SIG-M5 treated with dmso at 0.1 percent for 504 hours (cell line): ENCODE measurements at regions not wholly inside any gene's neighbourhood (a gene's known extent, or its start where the extent isn't known, plus 50 kb on each side); places are given as distances from the start of the nearest gene placed in this dataset.
A peak's percentile ranks its signal among the peaks of the same experiment; 100 is the strongest.

Source experiments
- DNase-seq: peaks from one replicate; lab custom pipeline; 2025; ENCODE audit not compliant: unreplicated experiment; lab: John Stamatoyannopoulos, UW

- DNase-seq: no peak
These were observed 748.2 kb upstream of the ACVR2A start for GRCh38 chr2:147096671-147097070.

- no peak for DNase-seq
These were observed 749.5 kb upstream of the ACVR2A start for GRCh38 chr2:147095376-147095775.

DNA sequence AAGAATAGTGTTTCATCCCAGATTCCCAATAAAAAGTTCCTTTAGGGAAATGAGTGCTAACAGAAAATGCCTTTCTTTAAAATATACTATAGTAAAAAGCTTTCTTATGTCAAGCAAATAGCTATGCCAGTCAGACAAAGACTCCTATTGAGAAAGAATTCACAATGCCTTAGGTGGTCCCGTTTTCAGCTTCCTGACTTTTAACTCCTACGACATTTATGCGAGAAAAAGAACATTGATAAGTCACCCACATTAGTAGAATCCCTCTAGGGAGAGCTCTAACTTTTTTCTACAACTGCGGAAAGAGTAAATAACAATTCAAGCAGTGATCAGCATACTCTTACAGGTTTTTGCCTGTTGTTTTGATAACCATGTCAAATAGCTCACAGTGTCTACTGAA lies 750.8 kb upstream of the ACVR2A start:
- no peak for DNase-seq

DNA sequence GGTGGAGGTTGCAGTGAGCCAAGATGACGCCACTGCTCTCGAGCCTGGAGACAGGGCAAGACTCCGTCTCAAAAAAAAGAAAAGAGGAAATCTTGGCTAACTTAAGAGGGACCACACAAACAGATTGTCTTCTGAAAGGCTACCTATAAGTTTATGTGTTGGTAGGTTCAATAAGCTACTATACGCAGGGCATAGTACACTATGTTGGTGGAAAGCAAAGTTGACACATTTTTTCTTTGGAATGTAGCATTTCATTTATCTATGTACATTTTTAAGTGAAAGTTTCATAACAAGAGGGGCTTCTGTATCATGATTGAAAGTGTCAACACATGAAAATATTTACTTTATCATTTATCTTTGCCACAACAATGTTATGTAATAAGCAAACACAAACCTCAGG lies 752.6 kb upstream of the ACVR2A start:
- DNase-seq: no peak

DNA sequence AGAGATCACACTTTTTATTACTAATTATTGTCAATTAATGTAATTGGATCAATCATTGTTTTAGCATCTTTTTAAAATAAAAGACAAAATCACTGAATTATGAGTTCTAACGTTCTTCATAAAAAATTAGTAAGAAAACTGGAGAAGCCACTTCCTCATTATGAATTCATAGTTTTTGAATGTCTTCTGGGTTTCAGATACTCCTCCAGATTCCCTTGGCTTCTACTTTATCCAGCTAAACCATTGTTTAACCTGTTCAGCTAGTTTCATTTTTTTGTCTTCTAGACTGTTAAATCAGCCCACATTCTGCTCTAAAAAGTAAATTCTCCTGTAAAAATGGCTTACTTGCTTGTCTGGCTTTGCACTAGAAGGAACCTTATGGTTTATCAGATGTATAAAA lies 753.4 kb upstream of the ACVR2A start:
- DNase-seq: no peak

DNA sequence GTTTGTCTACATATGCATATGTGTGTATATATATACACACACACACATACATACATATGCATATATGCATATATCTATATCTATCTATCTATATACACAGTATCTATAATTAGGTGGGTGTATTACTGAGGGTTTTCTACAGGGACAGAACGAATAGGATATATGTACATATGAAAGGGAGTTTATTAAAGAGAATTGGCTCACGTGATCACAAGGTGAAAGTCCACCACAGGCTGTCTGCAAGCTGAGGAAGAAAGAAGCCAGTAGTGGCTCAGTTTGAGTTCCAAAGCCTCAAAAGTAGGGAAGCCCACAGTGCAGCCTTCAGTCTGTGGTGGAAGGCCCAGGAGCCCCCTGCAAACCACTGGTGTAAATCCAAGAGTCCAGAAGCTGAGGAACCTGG lies 756.0 kb upstream of the ACVR2A start:
- no peak for DNase-seq

GRCh38 chr2:147086715-147087114 lies 758.1 kb upstream of the ACVR2A start:
- no peak for DNase-seq

- DNase-seq: no peak
These were observed 761.2 kb upstream of the ACVR2A start for GRCh38 chr2:147083664-147084063.

DNA sequence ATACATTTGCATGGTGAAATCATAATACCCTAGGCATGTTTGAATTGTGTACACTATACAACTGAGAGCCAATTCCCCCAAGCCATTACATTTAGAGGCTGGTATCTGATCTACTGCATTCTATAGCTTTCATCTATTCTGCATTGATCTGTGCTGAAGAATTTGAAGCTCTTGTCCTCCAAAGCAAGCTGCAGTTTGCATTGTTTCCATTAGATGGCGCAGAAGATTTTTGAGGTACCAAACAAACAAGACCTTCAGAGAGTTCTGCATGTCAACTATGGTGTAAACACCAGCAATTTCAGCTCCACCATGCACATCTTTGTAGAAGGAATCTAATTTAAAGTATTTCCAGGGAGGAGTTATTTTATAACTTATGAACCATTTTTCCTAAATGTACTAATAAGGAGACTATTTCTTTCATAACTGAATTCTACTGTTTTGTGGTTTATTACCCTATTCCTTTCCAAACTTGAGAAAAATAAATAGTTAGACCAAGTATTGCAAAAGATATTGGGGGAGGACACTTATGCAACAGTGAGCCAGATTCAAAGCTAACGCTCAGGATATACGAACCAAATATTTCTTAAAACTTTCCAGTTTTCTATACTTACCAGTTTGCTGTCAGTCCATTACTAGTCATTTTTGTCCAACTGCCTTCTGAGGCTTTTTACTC lies 761.8 kb upstream of the ACVR2A start:
- DNase-seq: peak; percentile 32

- DNase-seq: no peak
These were observed 763.0 kb upstream of the ACVR2A start for GRCh38 chr2:147081831-147082230.

DNA sequence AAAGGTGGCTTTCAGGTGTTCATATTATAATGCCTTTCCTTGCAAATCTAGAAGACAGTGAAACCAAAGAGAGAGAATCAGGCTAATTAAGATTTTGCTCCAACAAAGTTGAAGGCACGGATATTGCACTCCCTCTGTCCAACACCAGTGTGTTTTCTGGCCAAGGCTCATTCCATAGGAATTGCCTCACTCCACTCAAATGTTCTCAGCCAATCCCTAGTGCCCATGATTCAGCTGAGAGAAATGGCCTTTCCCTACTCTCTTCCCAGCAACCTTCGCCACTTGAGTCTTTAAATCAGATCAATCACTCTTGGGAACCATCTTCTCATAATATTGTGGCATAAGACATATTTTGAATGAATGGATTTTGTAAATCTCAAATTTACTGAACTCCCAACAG lies 768.2 kb upstream of the ACVR2A start:
- DNase-seq: no peak

DNA sequence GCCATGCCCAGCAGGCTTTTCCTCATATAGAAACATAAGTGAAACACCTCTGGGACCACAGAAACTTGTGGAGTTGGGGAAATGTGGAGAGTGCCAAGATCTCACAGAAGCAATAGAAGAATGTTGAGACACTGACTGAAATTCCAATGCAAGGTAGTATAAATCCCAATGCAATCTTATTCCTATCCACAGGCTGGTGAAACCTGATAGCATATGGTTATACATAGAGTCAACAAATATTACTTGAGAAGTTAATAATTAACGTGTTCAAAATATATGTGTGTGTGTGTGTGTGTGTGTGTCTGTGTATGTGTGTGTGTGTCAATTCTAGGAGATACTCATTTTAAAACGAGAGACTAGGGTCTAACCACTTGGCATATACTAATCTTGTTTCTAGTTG lies 776.8 kb upstream of the ACVR2A start:
- DNase-seq: no peak

DNA sequence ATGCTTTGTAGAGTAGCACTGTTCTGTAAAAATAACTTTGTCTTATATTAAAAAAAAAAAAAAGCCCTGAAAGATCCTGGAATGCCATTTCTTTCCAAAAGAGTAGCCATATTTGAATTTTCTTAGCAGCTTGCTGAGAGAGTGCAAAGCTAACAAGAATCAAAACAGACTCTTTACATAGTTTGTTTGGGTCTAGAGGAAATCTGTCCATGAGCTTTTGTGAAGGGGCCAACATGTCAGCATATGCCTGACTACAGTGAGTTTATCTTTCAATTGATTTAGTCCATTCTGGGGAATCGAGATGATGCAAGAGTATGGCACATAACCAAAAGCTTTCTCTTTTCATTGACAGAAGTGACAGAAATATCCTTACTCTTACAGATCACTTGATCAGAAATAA lies 777.7 kb upstream of the ACVR2A start:
- no peak for DNase-seq

DNA sequence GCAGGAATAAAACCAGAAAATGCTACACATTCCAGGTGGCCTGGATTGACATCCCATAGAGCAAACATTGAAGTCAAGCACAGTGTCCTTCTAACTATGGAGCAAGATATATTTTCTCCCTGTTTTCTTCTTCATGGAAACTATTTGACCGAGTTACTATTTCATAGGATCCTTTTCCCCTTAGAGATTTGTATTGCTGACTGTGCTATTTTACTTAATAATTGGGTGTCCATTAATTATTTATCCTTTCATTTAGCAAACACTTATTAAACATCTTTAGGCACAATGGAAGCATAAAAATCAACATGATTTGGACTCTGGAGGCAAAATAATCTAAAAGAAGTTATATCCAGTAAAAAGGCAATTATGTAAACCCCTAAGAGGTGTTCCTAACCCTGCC lies 782.8 kb upstream of the ACVR2A start:
- DNase-seq: no peak

GRCh38 chr2:147061269-147061668 lies 783.6 kb upstream of the ACVR2A start:
- no peak for DNase-seq

GRCh38 chr2:147057892-147058490 lies 786.8 kb upstream of the ACVR2A start:
- no peak for DNase-seq

DNA sequence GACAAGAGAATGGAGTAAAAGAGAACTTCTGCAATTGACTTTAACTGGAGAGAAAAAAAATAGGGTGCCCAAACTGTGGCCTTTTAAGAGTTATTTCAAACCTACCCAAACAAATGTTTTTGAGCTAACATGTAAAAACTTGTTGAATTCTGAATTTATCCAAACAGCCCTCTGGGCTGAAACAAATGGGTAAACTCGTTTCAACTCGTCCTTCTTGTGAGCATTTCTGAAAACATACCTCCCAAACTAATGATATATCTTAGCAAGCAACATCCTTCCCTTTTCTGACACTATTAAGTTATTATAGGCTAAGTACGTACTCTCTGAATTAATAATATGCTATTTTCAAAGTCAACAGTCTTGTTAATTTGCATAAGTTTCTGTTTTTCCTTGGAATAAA lies 793.0 kb upstream of the ACVR2A start:
- DNase-seq: no peak

- DNase-seq: no peak
These were observed 793.6 kb upstream of the ACVR2A start for GRCh38 chr2:147051248-147051647.

GRCh38 chr2:147049957-147050356 lies 794.9 kb upstream of the ACVR2A start:
- DNase-seq: no peak

- no peak for DNase-seq
These were observed 798.4 kb upstream of the ACVR2A start for GRCh38 chr2:147046473-147046872.

- peak; percentile 28 for DNase-seq
These were observed 799.7 kb upstream of the ACVR2A start for GRCh38 chr2:147045113-147045512.

- DNase-seq: no peak
These were observed 803.7 kb upstream of the ACVR2A start for GRCh38 chr2:147041121-147041494.
